ENCODE measurements at regions not wholly inside any gene's neighbourhood (a gene's known extent, or its start where the extent isn't known, plus 50 kb on each side); places are given as distances from the start of the nearest gene placed in this dataset.

DNA sequence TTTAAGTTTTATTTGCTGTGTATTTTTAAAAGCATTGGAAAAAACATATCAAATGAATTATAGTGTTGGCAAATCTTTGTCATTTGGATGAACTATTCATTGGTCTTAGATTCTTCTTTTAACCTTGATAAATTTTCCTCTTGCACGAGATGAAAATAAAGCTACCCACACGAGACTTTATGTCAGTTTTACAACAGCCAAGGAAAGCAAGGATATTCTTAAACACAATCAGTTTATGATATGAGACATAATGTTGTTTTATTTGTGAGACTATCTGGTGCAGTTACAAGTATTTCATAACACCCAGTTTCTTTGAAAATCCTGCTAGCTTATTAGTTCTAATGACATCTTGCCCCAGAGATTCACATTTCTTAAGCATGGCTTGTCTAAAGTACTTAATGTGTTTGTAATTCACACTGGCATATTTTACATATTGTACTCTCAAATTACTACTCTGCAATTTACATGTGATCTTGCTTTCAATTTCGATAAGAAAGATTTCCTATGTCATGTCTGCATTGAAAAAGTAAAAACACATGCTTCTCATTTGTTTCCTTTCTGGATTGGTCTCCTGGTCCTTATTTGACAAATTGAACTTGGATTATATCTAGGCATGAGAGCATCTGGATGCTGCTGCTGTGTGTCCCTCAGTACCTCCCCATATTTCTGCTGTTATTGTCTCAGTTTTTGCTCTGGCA lies 955.5 kb upstream of the PCDH9 start:
- no peak for TF ChIP-seq CTCF (IDR thresholded peaks at IDR 0.05)
- no peak for TF ChIP-seq REST (IDR thresholded peaks at IDR 0.05; ENCODE audit: insufficient read depth in 1 of 2, low read depth in 2 of 2, low read length in 1 of 2)
